Hepatic stellate cell (primary cell): ENCODE measurements at regions not wholly inside any gene's neighbourhood (a gene's known extent, or its start where the extent isn't known, plus 50 kb on each side); places are given as distances from the start of the nearest gene placed in this dataset.
"Not testable (repeated sequence)": the region's sequence is repeated elsewhere in the genome, so short reads cannot be mapped to it uniquely, and the experiment has no call there.

Source experiments
- DNase-seq: peaks from one replicate; pipeline ENCODE4 v3.0.0; 2011; ENCODE audit warnings: low spot score

- no peak for DNase-seq
These were observed 1732.4 kb upstream of the CDH6 start for GRCh38 chr5:29460971-29461559.

GRCh38 chr5:29451004-29451403 is 1742.5 kb upstream of the CDH6 start:
- DNase-seq, result not testable (repeated sequence)

DNA sequence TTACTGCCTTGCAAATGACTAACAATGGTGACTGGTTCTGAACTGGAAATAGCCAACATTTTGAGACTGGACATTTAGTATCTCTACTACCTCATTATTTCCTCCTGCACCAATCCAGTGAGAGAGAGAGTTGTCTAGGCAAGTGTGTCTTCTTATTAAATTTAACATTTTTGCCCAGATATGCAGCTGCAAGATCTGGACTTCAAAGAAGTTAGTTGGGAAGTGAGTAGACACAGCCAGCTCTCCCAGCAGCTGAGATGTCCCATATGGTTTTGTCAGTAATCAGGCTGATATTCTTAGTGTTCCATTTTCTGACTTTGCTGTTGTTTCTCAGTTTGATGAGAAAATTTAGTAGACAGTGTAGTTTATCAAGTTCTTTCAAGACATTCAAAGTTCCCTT is 1778.8 kb upstream of the CDH6 start:
- DNase-seq, result no peak

DNA sequence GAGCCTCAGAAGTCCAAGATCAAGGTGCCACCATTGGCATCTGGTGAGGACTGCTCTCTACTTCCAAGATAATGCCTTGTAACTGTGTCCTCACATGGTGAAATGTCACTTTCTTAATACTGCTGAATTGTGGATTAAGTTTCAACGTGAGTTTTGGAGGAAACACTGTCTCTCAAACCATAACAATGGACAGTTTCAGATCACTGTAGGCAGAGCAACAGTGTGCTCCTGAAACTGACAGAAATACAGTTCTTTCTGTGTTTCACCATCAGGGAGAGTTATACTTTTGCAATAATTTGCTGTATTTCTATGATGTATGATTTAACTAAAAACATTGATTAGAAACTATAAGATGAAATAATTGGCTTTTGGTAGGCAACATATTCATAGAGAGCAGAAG is 1780.5 kb upstream of the CDH6 start:
- DNase-seq, result no peak

DNA sequence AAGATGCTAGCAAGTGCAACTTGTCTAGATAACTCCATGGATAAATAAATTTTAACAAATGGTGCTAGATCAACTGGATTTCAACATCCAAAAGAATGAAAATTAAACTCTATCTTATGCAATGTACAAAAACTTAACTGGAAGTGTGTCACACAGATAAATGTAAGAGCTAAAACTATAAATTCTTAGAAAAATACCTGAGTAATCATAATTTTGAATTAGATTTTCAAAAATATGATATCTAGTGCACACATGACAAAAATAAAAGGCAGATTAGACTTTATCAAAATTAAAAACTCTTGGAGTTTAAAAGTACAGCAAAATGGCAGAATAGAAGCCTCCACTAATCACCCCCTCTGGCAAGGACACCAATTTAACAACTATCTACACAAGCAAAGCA is 1791.2 kb upstream of the CDH6 start:
- DNase-seq, result no peak

DNA sequence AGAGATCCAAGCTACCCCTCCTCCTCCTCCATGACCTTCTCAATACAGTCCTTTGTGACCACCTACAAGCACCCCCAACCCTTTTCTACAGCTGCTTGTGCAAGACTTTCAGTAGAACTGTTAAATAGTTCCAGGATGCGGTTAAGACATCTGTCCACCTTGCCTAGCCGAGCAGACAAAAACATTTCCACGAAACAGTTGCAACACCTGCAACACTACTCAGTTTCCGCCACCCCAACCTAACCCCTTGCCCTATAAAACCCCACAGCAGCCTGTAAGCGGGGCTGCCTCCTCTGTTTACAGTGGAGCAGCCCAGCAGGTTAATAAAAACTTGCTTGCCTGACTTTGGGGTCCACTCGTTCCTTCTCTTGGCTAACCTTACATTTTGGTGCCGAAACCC is 1803.5 kb upstream of the CDH6 start:
- no peak for DNase-seq

GRCh38 chr5:29387384-29387783 is 1806.1 kb upstream of the CDH6 start:
- no peak for DNase-seq

GRCh38 chr5:29382780-29383179 is 1810.7 kb upstream of the CDH6 start:
- no peak for DNase-seq

GRCh38 chr5:29380029-29380428 is 1813.5 kb upstream of the CDH6 start:
- DNase-seq, result no peak

GRCh38 chr5:29379619-29380018 is 1813.9 kb upstream of the CDH6 start:
- DNase-seq, result no peak

DNA sequence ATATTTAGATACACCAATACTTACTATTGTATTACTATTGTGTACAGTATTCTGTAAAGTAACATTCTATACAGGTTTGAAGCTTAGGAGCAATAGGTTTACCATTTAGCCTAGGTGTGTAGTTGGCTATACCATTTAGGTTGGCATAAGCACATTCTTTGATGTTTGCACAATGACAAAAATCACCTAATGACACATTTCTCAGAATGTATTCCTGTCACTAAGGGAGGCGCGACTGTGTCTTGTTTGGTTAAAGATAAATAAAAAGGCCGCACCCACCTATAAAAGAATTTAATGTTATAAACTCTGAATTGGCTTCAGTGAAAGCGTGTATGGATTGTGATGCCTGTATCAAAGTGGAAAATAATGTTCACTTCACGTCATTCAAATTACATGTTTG is 1815.4 kb upstream of the CDH6 start:
- no peak for DNase-seq

DNA sequence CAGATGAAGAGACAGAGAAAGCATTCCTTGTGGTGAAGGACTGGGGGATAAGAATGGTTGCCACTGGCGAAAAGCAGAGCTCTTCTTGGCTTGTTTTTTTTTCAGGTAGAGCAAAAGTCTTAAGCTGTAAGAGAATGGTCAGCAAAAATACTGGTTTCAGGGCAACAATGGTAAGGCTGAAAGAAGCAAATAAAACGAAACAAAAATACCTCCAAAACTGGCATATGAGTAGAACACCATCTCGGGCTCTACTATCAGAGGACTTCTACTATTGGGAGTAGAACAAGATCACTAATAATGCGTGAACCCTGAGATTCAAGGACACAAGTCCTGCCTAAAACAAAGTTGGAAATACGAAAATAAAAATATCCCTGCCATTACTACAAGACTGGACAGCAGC is 1823.2 kb upstream of the CDH6 start:
- no peak for DNase-seq

DNA sequence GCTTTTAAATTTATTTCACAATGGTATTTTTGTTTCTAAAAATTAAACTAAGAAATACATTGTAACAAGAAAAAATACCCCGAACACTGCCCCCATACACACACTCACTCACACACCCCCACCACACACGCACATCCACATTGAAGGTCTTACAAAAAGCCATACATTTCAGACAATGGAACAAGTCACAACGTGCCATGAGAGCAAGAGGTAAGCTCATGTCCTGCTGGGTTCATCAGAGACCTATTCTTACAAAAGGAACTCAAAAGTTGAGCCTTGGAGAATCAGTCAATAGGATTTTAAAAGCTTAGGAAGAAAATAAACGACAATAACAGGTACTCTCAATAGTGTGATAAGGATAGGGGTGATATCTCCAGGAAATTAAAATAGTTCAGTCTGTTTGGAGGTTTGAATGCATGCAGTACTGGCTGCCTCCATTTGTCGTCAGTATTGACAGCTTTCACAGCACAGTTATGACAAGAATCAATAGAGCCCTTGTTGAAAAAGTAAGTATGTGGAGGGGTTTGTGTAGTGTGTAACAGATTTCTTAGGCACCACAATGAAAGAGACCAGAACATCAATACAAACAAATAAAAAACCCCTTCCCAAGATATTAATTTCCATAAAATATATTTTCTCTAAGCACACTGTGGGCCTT is 1826.2 kb upstream of the CDH6 start:
- no peak for DNase-seq

DNA sequence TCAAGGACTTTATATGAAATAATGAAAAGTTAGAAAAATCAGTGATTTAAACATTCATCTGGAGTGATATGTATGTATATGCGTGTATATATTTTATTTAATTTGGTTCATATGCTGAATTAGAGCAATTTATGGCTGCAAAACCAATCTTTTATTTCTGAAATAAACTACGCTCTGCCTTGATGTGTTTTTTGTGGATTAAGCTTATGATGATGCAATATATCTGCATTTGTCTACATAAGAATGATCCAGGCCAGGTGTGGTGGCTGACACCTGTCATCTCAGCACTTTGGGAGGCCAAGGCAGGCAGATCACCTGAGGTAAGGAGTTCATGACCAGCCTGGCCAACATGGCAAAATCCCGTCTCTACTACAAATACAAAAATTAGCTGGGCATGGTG is 1842.3 kb upstream of the CDH6 start:
- DNase-seq, result no peak

DNA sequence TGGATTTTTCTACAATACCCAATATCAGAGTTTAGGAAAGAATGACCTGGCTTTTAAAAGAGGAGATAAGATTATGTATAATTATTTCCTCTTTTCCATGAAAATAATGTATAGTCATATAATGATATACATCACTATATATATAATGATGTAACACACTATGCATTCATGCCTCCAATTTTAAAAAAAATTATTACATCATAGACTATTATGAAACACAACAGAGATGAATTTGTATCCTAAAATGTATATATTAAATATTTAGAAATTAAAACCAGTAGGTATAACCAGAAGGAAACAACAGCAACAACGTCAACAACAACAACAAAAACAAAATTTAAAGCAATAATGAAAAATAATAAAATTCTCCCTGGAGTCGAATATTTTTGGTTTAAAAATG is 1856.5 kb upstream of the CDH6 start:
- no peak for DNase-seq

DNA sequence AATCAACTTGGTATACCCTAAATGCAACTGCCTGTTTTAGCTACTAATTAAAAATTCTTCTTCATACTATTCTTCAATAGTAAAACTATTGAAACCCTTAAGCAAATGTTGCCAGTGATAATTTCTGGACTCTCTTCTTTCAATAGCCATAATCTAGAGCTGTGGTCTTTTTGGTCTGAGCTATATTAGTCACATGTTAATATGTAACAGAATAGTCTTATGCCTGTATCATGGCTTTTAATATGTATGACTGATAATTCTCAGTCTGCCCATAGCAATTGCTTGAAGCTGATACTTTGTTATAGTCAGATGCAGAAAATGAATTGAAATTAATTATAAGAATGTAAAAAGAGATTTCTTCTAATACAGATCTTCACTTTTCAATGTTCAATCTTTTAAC is 1871.9 kb upstream of the CDH6 start:
- no peak for DNase-seq

DNA sequence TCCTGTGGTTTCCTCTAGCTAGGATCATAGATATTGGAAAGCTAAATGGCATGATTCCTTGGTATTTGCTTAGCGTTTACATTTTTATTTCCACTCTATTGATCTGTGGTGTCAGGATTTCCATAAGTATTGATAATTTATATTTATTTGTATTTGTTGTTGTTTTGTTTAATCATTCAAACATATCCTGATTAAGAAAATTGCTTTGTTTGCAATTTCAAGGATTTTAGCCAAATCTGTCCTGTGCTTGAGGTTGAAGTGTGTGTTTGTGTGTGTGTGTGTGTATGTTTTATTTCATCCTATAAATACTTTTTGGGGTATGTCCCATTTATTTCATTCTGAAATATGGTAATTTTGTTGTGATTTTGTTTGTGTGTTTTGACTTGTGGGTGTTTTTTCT is 1884.1 kb upstream of the CDH6 start:
- no peak for DNase-seq

DNA sequence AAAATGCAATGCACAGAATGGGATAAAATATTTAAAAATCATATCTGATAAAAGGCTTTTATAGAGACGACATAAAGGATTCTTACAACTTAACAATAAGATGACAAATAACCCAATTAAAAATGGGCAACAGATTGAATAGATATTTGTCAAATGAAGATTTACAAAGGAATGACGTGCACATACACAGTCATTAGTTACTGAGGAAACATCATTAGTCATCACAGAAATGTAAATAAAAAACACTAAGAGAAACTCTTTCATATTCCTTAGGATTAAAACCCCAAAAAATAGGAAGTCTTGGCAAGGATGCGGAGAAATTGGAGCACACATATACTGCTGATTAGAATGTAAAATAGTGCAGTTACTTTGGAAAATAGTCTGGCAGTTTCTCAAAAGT is 1886.0 kb upstream of the CDH6 start:
- no peak for DNase-seq

DNA sequence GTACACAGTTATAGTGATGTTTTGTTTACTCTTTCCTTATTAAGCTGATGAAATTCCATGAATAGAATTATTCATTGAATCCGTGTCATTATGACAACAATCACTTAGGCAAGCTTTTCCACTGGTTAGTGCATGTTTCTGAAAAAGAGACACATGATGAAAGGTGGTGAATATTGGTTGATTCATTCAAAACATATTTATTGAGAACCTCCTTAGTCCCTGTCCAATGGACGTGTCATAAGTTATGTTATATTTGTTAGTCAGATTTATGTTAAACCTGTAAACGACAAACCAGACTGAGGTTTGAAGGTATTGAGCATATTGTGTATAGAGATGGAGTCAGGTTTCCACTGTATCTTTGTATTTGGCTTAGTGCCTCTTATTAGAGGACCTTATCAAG is 1888.9 kb upstream of the CDH6 start:
- no peak for DNase-seq

DNA sequence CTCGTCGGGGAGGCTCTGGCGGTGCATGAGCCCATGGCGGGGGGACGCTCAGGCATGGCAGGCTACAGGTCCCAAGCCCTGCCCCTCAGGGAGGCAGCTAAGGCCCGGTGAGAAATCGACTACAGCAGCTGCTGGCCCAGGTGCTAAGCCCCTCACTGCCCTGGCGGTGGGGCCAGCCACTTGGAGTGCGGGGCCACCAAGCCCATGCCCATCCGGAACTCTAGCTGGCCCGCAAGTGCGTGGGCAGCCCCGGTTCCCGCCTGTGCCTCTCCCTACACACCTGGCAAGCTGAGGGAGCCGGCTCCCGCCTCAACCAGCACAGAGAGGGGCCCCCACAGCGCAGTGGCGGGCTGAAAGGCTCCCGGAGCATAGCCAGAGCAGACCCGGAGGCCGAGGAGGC is 1896.9 kb upstream of the CDH6 start:
- no peak for DNase-seq

DNA sequence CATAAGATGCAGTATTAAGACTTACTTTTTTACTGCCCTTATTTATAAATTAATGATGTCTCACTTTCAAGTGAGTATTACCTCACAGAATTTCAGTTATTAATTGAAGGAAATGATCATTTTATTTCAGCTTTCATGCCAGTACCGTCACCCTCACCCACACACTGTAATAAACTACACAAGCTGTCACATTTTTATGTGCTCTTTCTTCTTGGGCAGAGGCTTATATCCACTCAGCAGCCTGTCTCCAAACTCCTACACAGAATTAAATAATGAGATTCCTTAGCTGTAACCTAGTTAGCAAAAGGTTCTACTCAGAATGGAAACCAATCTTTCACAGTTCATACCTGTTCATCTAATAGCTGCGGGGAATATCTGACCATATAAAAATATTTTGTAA is 1915.8 kb upstream of the CDH6 start:
- DNase-seq, result no peak

DNA sequence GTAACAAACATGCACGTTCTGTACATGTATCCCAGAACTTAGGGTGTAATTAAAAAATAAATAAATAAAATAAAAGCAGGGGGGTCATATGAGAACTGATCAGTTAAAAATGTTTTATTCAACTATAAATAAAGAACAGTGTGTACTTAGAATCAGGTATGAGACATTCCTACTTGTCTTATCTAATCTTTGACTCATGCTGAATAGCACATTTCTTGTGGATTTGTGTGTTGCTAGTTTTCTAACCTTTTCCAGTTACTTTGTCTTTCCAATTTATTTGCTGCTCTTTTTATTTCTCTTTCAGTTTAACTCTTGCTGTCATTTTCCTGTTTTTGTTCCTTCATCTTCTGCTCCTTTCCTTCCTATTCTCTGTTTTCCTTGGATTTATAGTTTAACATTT is 1917.1 kb upstream of the CDH6 start:
- no peak for DNase-seq

DNA sequence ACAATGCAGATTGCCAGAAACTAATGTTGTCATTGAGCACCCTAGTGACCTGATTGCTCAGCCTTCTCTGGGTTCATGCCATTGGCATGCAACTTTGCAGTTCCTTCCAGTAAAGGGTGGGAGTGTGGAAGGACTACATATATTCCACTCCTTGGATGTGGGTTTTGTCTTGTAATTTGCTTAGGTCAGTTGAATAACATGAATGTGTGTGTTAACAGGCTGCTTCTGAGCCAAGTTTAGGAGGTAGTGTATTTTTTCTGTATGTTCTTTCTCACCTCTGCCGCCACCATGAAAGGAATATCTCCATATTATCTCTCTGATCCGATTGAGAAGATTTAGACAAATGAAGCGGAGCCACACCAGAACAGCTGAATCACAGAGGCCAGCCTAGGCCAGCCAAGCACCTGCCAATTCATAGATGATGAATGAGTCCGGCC is 1929.6 kb upstream of the CDH6 start:
- no peak for DNase-seq

DNA sequence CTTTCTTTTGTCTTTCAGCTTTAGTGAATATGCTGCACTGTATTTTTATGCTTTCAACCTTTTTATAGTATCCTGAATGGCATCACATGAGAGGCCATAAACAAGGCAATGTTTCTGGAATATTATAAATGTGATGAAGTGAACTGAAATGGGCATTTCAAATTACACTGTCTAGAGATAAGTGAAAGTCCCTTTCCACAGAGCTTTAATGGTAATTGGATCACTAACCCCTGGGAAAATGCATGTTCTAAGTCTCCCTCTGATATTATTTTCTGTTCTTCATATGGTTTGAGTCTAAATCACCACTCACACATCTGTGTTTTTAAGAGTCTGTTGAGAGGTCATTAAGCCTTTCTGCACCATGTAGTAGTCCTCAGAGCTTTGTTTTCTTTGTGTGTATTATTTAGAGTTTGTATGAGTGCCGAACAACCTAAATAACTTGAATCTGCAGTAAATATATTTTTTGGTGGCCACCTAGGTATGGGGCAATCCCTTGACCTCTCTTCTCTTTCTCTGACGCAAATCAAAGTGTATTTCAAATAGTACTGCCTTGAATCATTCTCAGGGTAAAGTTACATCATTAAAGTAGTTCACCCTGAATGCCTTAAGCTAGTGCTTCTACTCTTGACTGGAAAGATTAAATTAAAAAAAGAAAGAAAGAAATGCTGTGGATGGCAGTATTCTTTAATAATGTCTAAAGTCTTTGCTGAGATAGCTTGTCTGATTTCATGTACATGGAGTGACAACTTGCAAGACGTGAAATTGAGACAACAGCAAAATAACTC is 1931.0 kb upstream of the CDH6 start:
- no peak for DNase-seq
